GM12801 (cell line): ENCODE measurements at regions not wholly inside any gene's neighbourhood (a gene's known extent, or its start where the extent isn't known, plus 50 kb on each side); places are given as distances from the start of the nearest gene placed in this dataset.

Source experiments
- TF ChIP-seq, protein P1 (sequence below): IDR thresholded peaks from one replicate; pipeline ENCODE4 v1.5.1; 2011; ENCODE audit warnings: control low read depth; ENCODE audit not compliant: insufficient read length; ENCODE audit errors: extremely low read depth

DNA sequence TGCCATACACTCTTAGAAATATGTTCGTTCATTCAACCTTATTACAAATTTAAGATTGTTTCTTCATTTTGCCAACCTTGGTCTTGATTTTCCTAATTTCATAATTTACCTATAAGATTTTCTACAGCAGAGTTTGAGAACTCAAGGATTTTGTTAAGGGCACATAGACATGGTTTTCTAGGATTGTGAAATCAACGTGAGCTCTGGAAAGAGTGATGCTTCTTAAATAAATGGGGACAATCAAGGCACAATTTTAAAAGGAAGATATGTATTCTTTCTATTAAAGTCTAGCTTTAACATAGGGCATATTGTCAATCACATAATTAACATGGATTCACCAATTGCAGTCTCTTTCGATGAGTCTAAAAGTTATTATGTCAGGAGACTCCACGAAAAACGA is 174.2 kb upstream of the PHF14 start:
- TF ChIP-seq, protein P1, sequence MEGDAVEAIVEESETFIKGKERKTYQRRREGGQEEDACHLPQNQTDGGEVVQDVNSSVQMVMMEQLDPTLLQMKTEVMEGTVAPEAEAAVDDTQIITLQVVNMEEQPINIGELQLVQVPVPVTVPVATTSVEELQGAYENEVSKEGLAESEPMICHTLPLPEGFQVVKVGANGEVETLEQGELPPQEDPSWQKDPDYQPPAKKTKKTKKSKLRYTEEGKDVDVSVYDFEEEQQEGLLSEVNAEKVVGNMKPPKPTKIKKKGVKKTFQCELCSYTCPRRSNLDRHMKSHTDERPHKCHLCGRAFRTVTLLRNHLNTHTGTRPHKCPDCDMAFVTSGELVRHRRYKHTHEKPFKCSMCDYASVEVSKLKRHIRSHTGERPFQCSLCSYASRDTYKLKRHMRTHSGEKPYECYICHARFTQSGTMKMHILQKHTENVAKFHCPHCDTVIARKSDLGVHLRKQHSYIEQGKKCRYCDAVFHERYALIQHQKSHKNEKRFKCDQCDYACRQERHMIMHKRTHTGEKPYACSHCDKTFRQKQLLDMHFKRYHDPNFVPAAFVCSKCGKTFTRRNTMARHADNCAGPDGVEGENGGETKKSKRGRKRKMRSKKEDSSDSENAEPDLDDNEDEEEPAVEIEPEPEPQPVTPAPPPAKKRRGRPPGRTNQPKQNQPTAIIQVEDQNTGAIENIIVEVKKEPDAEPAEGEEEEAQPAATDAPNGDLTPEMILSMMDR = no peak

- TF ChIP-seq, protein P1 = no peak
Observed at GRCh38 chr7:10802011-10802410, 171.7 kb upstream of the PHF14 start.

DNA sequence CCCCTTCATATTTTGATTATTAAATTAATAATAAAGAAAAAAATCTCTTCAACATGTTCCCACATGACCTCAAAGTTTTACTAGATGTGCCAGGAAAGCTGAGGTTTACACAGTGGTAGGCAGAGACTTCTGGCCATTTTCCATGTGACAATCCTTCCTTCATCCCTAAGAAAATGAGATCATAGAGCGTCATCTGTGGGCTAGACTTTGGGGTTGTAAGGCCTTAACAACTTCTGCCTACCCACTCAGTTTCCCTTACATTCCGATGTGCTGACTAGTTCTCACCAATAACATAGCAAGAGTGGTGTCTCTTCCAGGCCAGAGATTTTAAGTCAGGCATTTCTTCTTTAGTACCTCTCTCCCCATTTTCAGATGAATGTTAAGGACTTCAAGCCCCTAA is 171.1 kb upstream of the PHF14 start:
- TF ChIP-seq, protein P1 = no peak

DNA sequence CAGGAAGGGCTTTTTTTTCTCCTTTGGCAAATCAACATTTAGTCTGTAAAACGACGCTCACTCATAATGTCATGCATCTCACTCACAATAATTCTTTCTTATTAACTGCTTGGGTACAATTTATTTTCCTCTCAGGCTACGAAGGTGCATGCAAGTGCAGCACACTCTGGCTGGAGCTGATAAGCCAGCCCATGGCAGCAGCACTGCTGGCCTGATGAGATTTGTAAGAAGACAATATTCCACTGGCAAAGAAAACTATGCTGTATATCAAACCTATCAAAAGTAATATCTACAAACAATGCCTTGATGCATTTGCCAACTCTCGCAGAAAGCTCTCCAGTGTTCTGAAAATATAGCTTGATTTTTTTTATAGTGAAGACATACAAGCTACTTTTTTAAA is 170.0 kb upstream of the PHF14 start:
- TF ChIP-seq, protein P1 = no peak

DNA sequence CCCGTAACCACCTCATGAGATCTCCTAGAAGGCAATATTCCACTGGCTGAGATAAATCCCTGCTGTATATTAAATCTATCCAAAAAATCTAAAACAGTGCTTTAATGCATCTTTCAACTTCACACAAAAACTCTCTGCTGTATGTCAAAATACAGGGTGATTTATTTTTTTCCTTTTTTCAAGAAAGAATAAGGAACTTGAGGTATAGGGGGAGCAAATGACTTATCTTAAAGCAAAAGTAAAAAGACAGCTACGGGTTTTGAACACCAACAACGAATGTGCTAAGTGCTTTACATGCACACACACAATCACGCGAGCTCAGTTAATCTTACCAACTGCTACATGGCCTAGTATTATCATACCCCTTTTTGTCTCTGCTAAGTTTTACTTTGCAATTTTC is 168.9 kb upstream of the PHF14 start:
- TF ChIP-seq, protein P1 = no peak

DNA sequence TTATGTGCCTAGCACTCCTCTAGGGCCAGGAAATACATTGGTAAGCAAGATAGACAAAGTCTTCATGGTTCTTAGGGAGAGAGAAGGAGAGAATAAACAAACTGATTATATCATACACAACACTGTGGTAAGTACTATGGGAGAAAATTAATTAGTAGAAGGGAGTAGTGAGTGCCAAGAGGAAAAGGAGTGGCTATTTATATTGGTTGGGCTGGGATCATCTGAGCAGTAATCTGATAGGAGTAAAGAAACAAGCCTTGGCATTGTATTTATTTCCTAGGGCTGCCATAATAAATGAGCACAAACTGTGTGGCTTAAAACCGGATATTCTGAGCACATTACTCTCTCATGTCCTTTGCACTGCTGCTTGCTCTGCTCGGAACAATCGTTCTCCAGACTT is 158.1 kb upstream of the PHF14 start:
- TF ChIP-seq, protein P1 = no peak

DNA sequence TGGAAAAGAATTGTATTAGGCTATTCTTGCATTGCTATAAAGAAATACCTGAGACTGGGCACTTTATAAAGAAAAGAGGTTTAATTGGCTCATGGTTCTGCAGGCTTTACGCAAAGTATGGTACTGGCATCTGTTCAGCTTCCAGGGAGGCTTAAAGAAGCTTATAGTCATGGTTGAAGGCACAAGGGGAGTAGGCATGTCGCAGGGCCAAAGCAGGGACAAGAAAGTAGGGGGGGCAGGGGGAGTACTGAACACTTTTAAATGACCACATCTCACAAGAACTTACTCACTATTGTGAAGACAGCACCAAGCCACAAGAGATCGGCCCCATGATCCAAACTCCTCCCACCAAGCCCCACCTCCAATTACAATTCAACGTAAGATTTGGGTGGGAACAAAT is 152.5 kb upstream of the PHF14 start:
- TF ChIP-seq, protein P1 = no peak

- TF ChIP-seq, protein P1 = no peak
Observed at GRCh38 chr7:10824154-10824553, 149.5 kb upstream of the PHF14 start.
